ENCODE measurements at regions not wholly inside any gene's neighbourhood (a gene's known extent, or its start where the extent isn't known, plus 50 kb on each side); places are given as distances from the start of the nearest gene placed in this dataset.

DNA sequence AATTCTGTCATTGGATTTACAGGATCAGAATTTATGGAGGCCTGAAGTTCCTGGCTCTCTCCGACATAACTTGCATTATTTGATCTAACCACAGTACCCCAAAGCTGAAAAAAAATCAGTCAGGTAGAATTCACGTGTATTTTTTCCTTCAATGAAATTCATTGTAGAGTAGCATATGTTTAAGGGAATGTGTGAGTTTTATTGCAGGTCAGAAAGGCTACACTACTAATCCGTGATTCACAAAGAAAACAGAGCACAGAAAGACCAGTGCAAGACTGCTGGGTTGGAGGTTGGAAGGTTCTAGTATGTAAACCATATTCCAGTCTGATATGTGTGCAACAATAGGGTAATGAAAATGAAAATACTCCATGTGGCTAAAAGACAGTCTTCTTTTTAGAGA, 247.0 kb upstream of the FERD3L start:
- no peaks in the 10 kb centered on the region for H3K4me1 ChIP-seq

DNA sequence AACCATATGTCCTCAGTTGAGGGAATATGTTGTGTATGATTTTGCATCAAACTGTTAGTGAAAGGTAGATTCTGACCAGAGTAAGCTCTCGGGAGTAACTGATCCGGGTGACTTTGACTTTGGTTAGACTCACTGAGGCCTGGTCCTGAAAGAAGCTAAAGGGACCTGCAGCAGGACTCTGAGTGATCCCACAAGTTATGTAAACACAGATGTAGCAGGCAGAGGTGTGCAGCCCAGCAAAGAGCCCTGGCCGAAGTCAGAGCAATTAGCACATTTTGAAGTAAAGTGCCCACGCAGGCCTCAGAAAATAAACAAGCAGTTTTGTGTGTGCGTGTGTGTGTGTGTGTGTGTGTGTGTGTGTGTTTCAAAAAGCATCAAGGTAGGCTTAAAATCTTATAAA, 245.6 kb upstream of the FERD3L start:
- DNase-seq: no peak
- no peak overlapping the region for H3K4me3 ChIP-seq
- no peaks in the 10 kb centered on the region for H3K27me3 ChIP-seq
- H3K36me3 ChIP-seq: no peaks in the 10 kb centered on the region
- TF ChIP-seq, protein P1, sequence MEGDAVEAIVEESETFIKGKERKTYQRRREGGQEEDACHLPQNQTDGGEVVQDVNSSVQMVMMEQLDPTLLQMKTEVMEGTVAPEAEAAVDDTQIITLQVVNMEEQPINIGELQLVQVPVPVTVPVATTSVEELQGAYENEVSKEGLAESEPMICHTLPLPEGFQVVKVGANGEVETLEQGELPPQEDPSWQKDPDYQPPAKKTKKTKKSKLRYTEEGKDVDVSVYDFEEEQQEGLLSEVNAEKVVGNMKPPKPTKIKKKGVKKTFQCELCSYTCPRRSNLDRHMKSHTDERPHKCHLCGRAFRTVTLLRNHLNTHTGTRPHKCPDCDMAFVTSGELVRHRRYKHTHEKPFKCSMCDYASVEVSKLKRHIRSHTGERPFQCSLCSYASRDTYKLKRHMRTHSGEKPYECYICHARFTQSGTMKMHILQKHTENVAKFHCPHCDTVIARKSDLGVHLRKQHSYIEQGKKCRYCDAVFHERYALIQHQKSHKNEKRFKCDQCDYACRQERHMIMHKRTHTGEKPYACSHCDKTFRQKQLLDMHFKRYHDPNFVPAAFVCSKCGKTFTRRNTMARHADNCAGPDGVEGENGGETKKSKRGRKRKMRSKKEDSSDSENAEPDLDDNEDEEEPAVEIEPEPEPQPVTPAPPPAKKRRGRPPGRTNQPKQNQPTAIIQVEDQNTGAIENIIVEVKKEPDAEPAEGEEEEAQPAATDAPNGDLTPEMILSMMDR (IDR thresholded peaks at IDR 0.05): no peak
- TF ChIP-seq POLR2A (IDR thresholded peaks at IDR 0.05): no peak
- H3K4me1 ChIP-seq: no peaks in the 10 kb centered on the region
- no peaks in the 10 kb centered on the region for H3K9me3 ChIP-seq
- H3K27ac ChIP-seq: no peak overlapping the region

More for the DNA sequence above, 247.0 kb upstream of the FERD3L start:
- Histone ChIP-seq H3K27ac (no peak overlapping the region), H3K27me3 (no peaks in the 10 kb centered on the region), H3K9me3 (no peaks in the 10 kb centered on the region), H3K36me3 (no peaks in the 10 kb centered on the region), H3K4me3 (no peak overlapping the region)
- no peak for DNase-seq
- TF ChIP-seq, protein P1 (IDR thresholded peaks at IDR 0.05): no peak
- no peak for TF ChIP-seq POLR2A (IDR thresholded peaks at IDR 0.05)

DNA sequence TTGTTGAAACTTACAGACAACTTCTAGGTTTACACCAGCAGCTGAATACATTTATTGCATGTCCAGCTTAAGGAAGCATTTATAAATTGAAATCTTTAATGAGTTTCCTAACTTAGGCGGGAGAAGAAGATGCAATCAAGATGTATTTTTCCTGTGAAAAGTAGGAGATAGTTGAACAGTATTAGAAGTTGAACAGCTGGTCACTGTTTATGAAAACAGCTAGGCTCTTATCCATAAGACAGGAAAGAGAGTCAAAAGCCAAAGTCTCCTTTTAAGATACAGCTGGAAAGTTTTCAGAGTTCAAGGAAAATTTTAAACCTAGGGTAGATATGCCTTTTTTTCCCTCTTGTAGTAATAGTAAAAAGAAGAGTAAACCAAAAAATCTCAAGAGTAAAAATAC, 236.1 kb upstream of the FERD3L start:
- H3K36me3 ChIP-seq: no peaks in the 10 kb centered on the region
- H3K9me3 ChIP-seq: no peaks in the 10 kb centered on the region
- TF ChIP-seq POLR2A (IDR thresholded peaks at IDR 0.05): no peak
- no peak overlapping the region for H3K4me3 ChIP-seq
- no peaks in the 10 kb centered on the region for H3K4me1 ChIP-seq
- DNase-seq: no peak
- H3K27me3 ChIP-seq: no peaks in the 10 kb centered on the region
- no peak overlapping the region for H3K27ac ChIP-seq

DNA sequence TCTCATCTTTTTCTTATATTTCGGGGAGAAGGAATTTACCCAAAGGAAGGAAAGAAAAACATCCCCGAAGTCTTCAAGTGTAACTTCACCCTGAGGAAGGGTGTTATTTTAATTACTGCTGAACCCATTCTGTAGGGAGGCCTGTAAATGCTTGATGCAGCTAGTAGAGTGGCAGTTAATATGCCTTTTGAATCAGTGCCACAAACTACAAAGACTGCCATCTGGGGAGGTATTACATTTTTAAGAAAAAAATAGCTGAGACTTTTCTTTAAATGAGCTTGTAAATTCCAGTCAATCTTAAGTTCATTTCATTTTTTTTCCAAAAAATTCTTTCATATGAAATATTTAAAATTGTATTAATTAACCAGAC, 233.1 kb upstream of the FERD3L start:
- Histone ChIP-seq H3K36me3 (no peaks in the 10 kb centered on the region), H3K4me3 (no peak overlapping the region)
- DNase-seq: no peak

DNA sequence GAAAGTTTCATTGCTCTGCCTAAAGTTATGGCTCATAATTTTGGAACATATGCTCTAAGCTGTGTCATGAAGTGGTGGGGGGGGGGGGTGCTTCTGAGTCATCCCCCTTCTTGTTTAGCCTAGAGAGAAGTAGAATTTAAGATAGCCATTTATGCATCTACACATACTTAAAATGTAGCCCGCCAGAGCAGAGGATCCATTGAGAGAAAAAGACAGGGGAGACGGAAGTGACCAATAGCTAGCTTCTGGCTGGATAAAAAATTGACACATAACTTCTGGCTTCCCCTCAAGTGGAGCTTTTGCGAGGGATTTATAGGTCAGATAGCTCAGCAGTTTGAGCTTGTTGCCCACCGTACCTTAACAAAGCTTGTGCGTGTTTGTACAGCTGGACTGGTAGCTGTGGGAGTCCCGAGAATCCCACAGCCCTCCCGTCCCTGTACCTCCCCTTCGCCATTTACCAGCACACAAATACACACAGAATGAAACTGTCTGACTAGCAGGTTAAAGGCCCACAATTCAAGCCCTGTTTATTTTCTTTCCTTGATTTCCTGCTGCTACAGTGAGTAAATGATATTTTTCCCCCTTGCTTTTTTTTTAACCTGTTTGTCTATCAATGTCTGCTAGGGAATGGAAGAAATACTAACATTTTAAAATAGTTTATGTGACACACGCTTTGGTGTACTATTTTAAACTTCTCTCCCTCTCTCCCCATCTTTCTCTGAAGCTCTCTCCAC, 232.6 kb upstream of the FERD3L start:
- H3K27me3 ChIP-seq: no peaks in the 10 kb centered on the region
- no peak for TF ChIP-seq POLR2A (IDR thresholded peaks at IDR 0.05)
- TF ChIP-seq, protein P1 (IDR thresholded peaks at IDR 0.05): no peak
- no peak for DNase-seq
- H3K27ac ChIP-seq: no peak overlapping the region
- no peaks in the 10 kb centered on the region for H3K4me1 ChIP-seq
- H3K9me3 ChIP-seq: no peaks in the 10 kb centered on the region
- H3K36me3 ChIP-seq: no peaks in the 10 kb centered on the region
- H3K4me3 ChIP-seq: no peak overlapping the region

More for the DNA sequence above, 233.1 kb upstream of the FERD3L start:
- Histone ChIP-seq H3K9me3 (no peaks in the 10 kb centered on the region), H3K4me1 (no peaks in the 10 kb centered on the region), H3K27ac (no peak overlapping the region), H3K27me3 (no peaks in the 10 kb centered on the region)
- TF ChIP-seq POLR2A (IDR thresholded peaks at IDR 0.05): no peak
- TF ChIP-seq, protein P1 (IDR thresholded peaks at IDR 0.05): no peak

DNA sequence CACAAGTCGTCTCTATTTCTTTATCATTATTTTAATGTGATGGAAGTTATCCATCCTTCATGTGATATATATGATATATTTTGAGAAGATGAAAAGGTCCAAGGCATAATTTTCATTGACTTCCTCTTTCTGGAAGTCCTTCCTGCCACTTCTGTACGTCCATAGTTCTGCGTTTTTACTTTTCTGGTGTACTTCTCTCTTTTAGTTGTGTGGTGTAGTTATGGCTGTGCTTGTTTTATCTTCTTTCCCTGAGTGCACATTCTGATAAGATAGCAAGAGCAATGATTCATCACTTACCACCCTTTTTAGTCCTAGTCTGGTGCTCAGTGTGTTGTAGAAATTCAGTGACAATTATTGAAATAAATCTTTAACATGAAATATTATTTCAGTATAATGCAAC, 231.3 kb upstream of the FERD3L start:
- Histone ChIP-seq H3K27me3 (no peaks in the 10 kb centered on the region), H3K9me3 (no peaks in the 10 kb centered on the region), H3K27ac (no peak overlapping the region), H3K4me1 (no peaks in the 10 kb centered on the region), H3K36me3 (no peaks in the 10 kb centered on the region), H3K4me3 (no peak overlapping the region)
- no peak for DNase-seq
- no peak for TF ChIP-seq POLR2A (IDR thresholded peaks at IDR 0.05)
- TF ChIP-seq, protein P1 (IDR thresholded peaks at IDR 0.05): no peak

All from Peyer's patch (tissue), 4 donors.